ENCODE measurements at regions not wholly inside any gene's neighbourhood (a gene's known extent, or its start where the extent isn't known, plus 50 kb on each side); places are given as distances from the start of the nearest gene placed in this dataset.

- no peak overlapping the region for H3K27ac ChIP-seq
- intact Hi-C loops (cut with DNase I), result no loop called here
- no peaks in the 10 kb centered on the region for H3K36me3 ChIP-seq
- no peaks in the 10 kb centered on the region for H3K9me3 ChIP-seq
- no peaks in the 10 kb centered on the region for H3K27me3 ChIP-seq
- DNase-seq, result no peak
- no peak overlapping the region for H3K4me3 ChIP-seq
- TF ChIP-seq, protein P1, sequence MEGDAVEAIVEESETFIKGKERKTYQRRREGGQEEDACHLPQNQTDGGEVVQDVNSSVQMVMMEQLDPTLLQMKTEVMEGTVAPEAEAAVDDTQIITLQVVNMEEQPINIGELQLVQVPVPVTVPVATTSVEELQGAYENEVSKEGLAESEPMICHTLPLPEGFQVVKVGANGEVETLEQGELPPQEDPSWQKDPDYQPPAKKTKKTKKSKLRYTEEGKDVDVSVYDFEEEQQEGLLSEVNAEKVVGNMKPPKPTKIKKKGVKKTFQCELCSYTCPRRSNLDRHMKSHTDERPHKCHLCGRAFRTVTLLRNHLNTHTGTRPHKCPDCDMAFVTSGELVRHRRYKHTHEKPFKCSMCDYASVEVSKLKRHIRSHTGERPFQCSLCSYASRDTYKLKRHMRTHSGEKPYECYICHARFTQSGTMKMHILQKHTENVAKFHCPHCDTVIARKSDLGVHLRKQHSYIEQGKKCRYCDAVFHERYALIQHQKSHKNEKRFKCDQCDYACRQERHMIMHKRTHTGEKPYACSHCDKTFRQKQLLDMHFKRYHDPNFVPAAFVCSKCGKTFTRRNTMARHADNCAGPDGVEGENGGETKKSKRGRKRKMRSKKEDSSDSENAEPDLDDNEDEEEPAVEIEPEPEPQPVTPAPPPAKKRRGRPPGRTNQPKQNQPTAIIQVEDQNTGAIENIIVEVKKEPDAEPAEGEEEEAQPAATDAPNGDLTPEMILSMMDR (IDR thresholded peaks at IDR 0.05), result no peak
- TF ChIP-seq POLR2A (IDR thresholded peaks at IDR 0.05), result no peak
- no peak for TF ChIP-seq EP300 (IDR thresholded peaks at IDR 0.05)
- no peaks in the 10 kb centered on the region for H3K4me1 ChIP-seq (ENCODE audit: insufficient read depth)
- WGBS, 3 donors, result 44 to 46% (median 44%) methylated on average over 1 of the region's 1 CpG
Observed at GRCh38 chr2:180907731-180908130, 72.7 kb upstream of the UBE2E3 start.

DNA sequence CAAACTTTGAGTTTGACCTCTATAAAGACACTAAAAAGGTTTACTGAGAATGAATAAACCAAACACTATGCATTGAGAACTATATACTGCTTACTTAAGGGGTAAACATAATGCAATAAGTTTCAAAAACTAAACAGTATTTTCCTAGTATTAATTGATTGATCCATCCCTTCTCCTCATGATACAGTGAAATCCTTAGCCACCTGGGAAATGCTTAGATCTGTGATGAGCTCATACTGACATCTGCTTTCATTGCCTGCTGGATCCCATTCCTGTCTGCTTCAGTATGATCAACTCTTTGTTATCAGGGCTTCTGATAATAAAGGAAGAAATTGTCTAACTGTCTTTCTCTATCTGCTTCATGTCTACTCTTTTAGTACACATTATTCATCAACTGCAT, 74.9 kb upstream of the UBE2E3 start:
- intact Hi-C loops (cut with DNase I), result no loop called here
- H3K4me3 ChIP-seq, result no peak overlapping the region
- no peak overlapping the region for H3K27ac ChIP-seq
- no peaks in the 10 kb centered on the region for H3K4me1 ChIP-seq (ENCODE audit: insufficient read depth)
- no peak for TF ChIP-seq POLR2A (IDR thresholded peaks at IDR 0.05)
- no peak for TF ChIP-seq EP300 (IDR thresholded peaks at IDR 0.05)
- TF ChIP-seq, protein P1 (IDR thresholded peaks at IDR 0.05), result no peak
- H3K9me3 ChIP-seq, result no peaks in the 10 kb centered on the region
- no peaks in the 10 kb centered on the region for H3K27me3 ChIP-seq
- no peaks in the 10 kb centered on the region for H3K36me3 ChIP-seq
- DNase-seq, result no peak

- intact Hi-C loops (cut with DNase I), result no loop called here
- no peak overlapping the region for H3K4me3 ChIP-seq
- no peak for TF ChIP-seq POLR2A (IDR thresholded peaks at IDR 0.05)
- TF ChIP-seq, protein P1 (IDR thresholded peaks at IDR 0.05), result no peak
- TF ChIP-seq EP300 (IDR thresholded peaks at IDR 0.05), result no peak
- H3K27ac ChIP-seq, result no peak overlapping the region
- no peaks in the 10 kb centered on the region for H3K36me3 ChIP-seq
- no peaks in the 10 kb centered on the region for H3K27me3 ChIP-seq
- no peaks in the 10 kb centered on the region for H3K9me3 ChIP-seq
- 18 to 39% (median 28%) methylated on average over 4 of the region's 4 CpGs for WGBS, 3 donors
- H3K4me1 ChIP-seq (ENCODE audit: insufficient read depth), result no peaks in the 10 kb centered on the region
- DNase-seq, result no peak
Observed at GRCh38 chr2:180905002-180905401, 75.4 kb upstream of the UBE2E3 start.

DNA sequence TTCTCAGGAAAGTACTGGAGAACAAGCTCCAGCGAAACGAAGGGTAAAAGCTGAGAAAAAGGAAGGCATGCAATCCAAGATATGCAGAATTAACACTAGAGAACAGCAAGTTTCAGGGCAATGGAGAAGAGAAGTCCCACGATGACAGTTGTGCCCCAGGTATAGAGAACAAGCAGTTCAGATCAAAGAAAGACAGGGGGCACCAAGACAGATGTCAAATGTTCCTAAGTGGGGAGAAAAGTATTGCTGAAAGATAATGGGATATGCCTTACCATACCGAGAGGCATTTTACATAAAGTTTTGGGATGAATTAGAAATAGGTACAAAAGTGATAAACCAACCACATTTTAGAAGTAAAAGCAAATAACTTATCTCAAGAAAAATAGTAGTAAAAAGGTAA, 79.1 kb upstream of the UBE2E3 start:
- no peak overlapping the region for H3K27ac ChIP-seq

More for the DNA sequence above, 79.1 kb upstream of the UBE2E3 start:
- TF ChIP-seq, protein P1 (IDR thresholded peaks at IDR 0.05), result no peak
- TF ChIP-seq POLR2A (IDR thresholded peaks at IDR 0.05) (no peak), EP300 (IDR thresholded peaks at IDR 0.05) (no peak)
- Histone ChIP-seq H3K27me3 (no peaks in the 10 kb centered on the region), H3K4me1 (ENCODE audit: insufficient read depth) (no peaks in the 10 kb centered on the region), H3K9me3 (no peaks in the 10 kb centered on the region), H3K36me3 (no peaks in the 10 kb centered on the region), H3K4me3 (no peak overlapping the region)
- WGBS, 3 donors, result 86 to 92% (median 89%) methylated on average over 4 of the region's 4 CpGs
- intact Hi-C loops (cut with DNase I), result no loop called here
- no peak for DNase-seq
